ENCODE measurements at regions not wholly inside any gene's neighbourhood (a gene's known extent, or its start where the extent isn't known, plus 50 kb on each side); places are given as distances from the start of the nearest gene placed in this dataset.

GRCh38 chr20:40808936-40809335, 119.9 kb upstream of the MAFB start:
- in situ Hi-C loops (cut with HindIII; ENCODE audit: extremely low pct_ligation_motif_present, low pct_unique_long_range_greater_than_20kb) (no loop called here), intact Hi-C loops (cut with micrococcal nuclease; ENCODE audit: unreplicated experiment) (no loop called here)
- Histone ChIP-seq H3K27me3 (ENCODE audit: control insufficient read depth in 1 of 2, insufficient read depth in 2 of 2, low read length in 2 of 2) (peaks cover 7 to 39% of the 10 kb centered on the region in 2 experiments; a peak in 4 of 5 replicates), H4K20me1 (ENCODE audit: insufficient read depth, low read length) (no peaks in the 10 kb centered on the region), H3K27ac (ENCODE audit: extremely low read length, insufficient read depth, low read length) (no peak overlapping the region), H3K4me2 (ENCODE audit: low read depth, low read length) (no peak overlapping the region), H3K4me3 (replicated peaks in 1 of 3; ENCODE audit: insufficient read depth in 1 of 3, low read depth in 2 of 3, low read length in 3 of 3) (no peak overlapping the region), H3K4me1 (ENCODE audit: insufficient read depth, low read length) (no peaks in the 10 kb centered on the region), H3K9ac (ENCODE audit: insufficient read depth, low read depth, low read length) (no peak overlapping the region), H3K9me3 (ENCODE audit: low read length) (no peaks in the 10 kb centered on the region), H2AFZ (ENCODE audit: low read length) (no peak overlapping the region), H3K36me3 (replicated peaks in 1 of 2; ENCODE audit: control insufficient read depth in 1 of 2, insufficient read depth in 2 of 2, low read length in 2 of 2) (no peaks in the 10 kb centered on the region), H3K79me2 (ENCODE audit: insufficient read depth, low read length) (no peaks in the 10 kb centered on the region)
- FAIRE-seq (no peak), DNase-seq (ENCODE audit: low spot score) (no peak), ATAC-seq (no peak)
- ChIA-PET POLR2A (no interaction called here), CTCF (ENCODE audit: low intra/inter-chr PET ratio, low total read pairs) (no interaction called here)
- no TSS peak for BruUV-seq (replicated peaks)
- WGBS (ENCODE audit: low lambda C conversion rate) = 2% methylated on average over 6 of the region's 6 CpGs
- TF ChIP-seq, protein P1, sequence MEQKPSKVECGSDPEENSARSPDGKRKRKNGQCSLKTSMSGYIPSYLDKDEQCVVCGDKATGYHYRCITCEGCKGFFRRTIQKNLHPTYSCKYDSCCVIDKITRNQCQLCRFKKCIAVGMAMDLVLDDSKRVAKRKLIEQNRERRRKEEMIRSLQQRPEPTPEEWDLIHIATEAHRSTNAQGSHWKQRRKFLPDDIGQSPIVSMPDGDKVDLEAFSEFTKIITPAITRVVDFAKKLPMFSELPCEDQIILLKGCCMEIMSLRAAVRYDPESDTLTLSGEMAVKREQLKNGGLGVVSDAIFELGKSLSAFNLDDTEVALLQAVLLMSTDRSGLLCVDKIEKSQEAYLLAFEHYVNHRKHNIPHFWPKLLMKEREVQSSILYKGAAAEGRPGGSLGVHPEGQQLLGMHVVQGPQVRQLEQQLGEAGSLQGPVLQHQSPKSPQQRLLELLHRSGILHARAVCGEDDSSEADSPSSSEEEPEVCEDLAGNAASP (CRISPR knock-in tag; IDR thresholded peaks at IDR 0.05; ENCODE audit: borderline replicate concordance) = no peak
- no peak for TF ChIP-seq HCFC1 (IDR thresholded peaks at IDR 0.05; ENCODE audit: low read depth, low read length)
- no peak for TF ChIP-seq JUN (CRISPR knock-in tag; IDR thresholded peaks at IDR 0.05)
- TF ChIP-seq NFKBIZ (CRISPR knock-in tag; IDR thresholded peaks at IDR 0.05) = no peak
- no peak for TF ChIP-seq ZNF567 (CRISPR knock-in tag; IDR thresholded peaks at IDR 0.05; ENCODE audit: borderline replicate concordance)
- TF ChIP-seq, protein P2, sequence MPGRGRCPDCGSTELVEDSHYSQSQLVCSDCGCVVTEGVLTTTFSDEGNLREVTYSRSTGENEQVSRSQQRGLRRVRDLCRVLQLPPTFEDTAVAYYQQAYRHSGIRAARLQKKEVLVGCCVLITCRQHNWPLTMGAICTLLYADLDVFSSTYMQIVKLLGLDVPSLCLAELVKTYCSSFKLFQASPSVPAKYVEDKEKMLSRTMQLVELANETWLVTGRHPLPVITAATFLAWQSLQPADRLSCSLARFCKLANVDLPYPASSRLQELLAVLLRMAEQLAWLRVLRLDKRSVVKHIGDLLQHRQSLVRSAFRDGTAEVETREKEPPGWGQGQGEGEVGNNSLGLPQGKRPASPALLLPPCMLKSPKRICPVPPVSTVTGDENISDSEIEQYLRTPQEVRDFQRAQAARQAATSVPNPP (CRISPR knock-in tag; IDR thresholded peaks at IDR 0.05) = no peak
- no peak for TF ChIP-seq HNRNPH1 (optimal IDR thresholded peaks at IDR 0.05; ENCODE audit: low read depth, low read length)
- no peak for TF ChIP-seq IRF9 (CRISPR knock-in tag; IDR thresholded peaks at IDR 0.05; ENCODE audit: borderline replicate concordance)
- TF ChIP-seq, protein P3, sequence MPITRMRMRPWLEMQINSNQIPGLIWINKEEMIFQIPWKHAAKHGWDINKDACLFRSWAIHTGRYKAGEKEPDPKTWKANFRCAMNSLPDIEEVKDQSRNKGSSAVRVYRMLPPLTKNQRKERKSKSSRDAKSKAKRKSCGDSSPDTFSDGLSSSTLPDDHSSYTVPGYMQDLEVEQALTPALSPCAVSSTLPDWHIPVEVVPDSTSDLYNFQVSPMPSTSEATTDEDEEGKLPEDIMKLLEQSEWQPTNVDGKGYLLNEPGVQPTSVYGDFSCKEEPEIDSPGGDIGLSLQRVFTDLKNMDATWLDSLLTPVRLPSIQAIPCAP (CRISPR knock-in tag; IDR thresholded peaks at IDR 0.05; ENCODE audit: low read depth) = no peak
- TF ChIP-seq MAFF (IDR thresholded peaks at IDR 0.05; ENCODE audit: low read depth, low read length) = no peak
- TF ChIP-seq, protein P4, sequence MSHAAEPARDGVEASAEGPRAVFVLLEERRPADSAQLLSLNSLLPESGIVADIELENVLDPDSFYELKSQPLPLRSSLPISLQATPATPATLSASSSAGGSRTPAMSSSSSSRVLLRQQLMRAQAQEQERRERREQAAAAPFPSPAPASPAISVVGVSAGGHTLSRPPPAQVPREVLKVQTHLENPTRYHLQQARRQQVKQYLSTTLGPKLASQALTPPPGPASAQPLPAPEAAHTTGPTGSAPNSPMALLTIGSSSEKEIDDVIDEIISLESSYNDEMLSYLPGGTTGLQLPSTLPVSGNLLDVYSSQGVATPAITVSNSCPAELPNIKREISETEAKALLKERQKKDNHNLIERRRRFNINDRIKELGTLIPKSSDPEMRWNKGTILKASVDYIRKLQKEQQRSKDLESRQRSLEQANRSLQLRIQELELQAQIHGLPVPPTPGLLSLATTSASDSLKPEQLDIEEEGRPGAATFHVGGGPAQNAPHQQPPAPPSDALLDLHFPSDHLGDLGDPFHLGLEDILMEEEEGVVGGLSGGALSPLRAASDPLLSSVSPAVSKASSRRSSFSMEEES (CRISPR knock-in tag; IDR thresholded peaks at IDR 0.05) = no peak
- no peak for TF ChIP-seq KDM4B (CRISPR knock-in tag; IDR thresholded peaks at IDR 0.05)
- TF ChIP-seq ZNF432 (CRISPR knock-in tag; IDR thresholded peaks at IDR 0.05; ENCODE audit: borderline replicate concordance) = no peak
